ENCODE measurements at regions not wholly inside any gene's neighbourhood (a gene's known extent, or its start where the extent isn't known, plus 50 kb on each side); places are given as distances from the start of the nearest gene placed in this dataset.

DNA sequence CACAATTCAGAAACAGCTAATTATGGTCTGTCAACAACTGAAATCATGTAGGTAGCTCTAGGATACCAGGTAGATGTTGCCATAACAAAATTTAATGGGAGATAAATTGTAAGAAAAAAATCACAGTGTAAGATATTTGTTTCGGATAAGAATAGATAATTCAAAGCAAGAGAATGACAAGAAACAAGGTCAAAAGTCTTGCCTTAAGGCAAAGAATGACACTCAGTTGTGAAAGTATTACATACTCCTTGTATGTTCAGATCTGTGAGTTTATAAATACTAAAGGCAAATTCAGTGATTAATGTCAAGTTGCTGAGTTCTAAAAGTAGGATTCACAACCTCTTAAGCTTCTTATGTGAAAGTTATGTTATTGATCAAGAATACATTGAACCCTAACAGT is 772.2 kb upstream of the SGO1 start:
- TF ChIP-seq, protein P1, sequence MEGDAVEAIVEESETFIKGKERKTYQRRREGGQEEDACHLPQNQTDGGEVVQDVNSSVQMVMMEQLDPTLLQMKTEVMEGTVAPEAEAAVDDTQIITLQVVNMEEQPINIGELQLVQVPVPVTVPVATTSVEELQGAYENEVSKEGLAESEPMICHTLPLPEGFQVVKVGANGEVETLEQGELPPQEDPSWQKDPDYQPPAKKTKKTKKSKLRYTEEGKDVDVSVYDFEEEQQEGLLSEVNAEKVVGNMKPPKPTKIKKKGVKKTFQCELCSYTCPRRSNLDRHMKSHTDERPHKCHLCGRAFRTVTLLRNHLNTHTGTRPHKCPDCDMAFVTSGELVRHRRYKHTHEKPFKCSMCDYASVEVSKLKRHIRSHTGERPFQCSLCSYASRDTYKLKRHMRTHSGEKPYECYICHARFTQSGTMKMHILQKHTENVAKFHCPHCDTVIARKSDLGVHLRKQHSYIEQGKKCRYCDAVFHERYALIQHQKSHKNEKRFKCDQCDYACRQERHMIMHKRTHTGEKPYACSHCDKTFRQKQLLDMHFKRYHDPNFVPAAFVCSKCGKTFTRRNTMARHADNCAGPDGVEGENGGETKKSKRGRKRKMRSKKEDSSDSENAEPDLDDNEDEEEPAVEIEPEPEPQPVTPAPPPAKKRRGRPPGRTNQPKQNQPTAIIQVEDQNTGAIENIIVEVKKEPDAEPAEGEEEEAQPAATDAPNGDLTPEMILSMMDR (tag by site-specific recombination; IDR thresholded peaks at IDR 0.05) = no peak
- TF ChIP-seq, protein P2, sequence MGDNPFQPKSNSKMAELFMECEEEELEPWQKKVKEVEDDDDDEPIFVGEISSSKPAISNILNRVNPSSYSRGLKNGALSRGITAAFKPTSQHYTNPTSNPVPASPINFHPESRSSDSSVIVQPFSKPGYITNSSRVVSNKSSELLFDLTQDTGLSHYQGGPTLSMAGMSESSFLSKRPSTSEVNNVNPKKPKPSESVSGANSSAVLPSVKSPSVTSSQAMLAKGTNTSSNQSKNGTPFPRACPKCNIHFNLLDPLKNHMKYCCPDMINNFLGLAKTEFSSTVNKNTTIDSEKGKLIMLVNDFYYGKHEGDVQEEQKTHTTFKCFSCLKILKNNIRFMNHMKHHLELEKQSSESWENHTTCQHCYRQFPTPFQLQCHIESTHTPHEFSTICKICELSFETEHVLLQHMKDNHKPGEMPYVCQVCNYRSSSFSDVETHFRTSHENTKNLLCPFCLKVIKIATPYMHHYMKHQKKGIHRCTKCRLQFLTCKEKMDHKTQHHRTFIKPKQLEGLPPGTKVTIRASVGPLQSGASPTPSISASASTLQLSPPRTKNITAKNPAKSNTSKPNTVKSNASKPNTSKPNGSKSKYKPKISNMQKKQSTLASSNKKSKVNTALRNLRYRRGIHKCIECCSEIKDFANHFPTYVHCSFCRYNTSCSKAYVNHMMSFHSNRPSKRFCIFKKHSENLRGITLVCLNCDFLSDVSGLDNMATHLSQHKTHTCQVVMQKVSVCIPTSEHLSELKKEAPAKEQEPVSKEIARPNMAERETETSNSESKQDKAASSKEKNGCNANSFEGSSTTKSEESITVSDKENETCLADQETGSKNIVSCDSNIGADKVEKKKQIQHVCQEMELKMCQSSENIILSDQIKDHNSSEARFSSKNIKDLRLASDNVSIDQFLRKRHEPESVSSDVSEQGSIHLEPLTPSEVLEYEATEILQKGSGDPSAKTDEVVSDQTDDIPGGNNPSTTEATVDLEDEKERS (tag by site-specific recombination; IDR thresholded peaks at IDR 0.05) = no peak
- TF ChIP-seq ZNF175 (tag by site-specific recombination; IDR thresholded peaks at IDR 0.05) = no peak
- TF ChIP-seq ZSCAN23 (tag by site-specific recombination; IDR thresholded peaks at IDR 0.05) = no peak
- TF ChIP-seq TCF7L2 (IDR thresholded peaks at IDR 0.05; ENCODE audit: borderline replicate concordance, low read depth, low read length) = no peak
- TF ChIP-seq ZNF23 (tag by site-specific recombination; IDR thresholded peaks at IDR 0.05; ENCODE audit: borderline replicate concordance) = no peak
- no peak for TF ChIP-seq ZNF324 (tag by site-specific recombination; IDR thresholded peaks at IDR 0.05)
- no peak for TF ChIP-seq ZNF670 (tag by site-specific recombination; IDR thresholded peaks at IDR 0.05; ENCODE audit: low read depth)
- no peak for TF ChIP-seq ZNF747 (tag by site-specific recombination; IDR thresholded peaks at IDR 0.05)
- TF ChIP-seq REPIN1 (tag by site-specific recombination; IDR thresholded peaks at IDR 0.05; ENCODE audit: low read depth) = no peak
- TF ChIP-seq, protein P3, sequence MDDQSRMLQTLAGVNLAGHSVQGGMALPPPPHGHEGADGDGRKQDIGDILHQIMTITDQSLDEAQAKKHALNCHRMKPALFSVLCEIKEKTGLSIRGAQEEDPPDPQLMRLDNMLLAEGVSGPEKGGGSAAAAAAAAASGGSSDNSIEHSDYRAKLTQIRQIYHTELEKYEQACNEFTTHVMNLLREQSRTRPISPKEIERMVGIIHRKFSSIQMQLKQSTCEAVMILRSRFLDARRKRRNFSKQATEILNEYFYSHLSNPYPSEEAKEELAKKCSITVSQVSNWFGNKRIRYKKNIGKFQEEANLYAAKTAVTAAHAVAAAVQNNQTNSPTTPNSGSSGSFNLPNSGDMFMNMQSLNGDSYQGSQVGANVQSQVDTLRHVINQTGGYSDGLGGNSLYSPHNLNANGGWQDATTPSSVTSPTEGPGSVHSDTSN (CRISPR knock-in tag; IDR thresholded peaks at IDR 0.05) = no peak
- no peak for TF ChIP-seq ZNF121 (tag by site-specific recombination; IDR thresholded peaks at IDR 0.05)
- TF ChIP-seq MYNN (tag by site-specific recombination; IDR thresholded peaks at IDR 0.05; ENCODE audit: borderline replicate concordance) = no peak
- TF ChIP-seq GLI2 (tag by site-specific recombination; IDR thresholded peaks at IDR 0.05; ENCODE audit: borderline replicate concordance, low read depth) = no peak
